Mesenchymal stem cell (in vitro differentiated cells and primary cell): ENCODE measurements at regions not wholly inside any gene's neighbourhood (a gene's known extent, or its start where the extent isn't known, plus 50 kb on each side); places are given as distances from the start of the nearest gene placed in this dataset.

Experiments used
- DNase-seq: peaks from one replicate; pipeline ENCODE4 v3.0.0-alpha.2; 2013
- H2AFZ ChIP-seq: one replicate; pipeline ENCODE4 v1.6.1; 2013; ENCODE audit warnings: low read depth, mild to moderate bottlenecking, control low read depth, inconsistent platforms, low read length, moderate library complexity
- H2AK5ac ChIP-seq: 2 replicates; pipeline ENCODE4 v1.6.1; 2013; ENCODE audit warnings: low read length, moderate library complexity, mild to moderate bottlenecking, inconsistent platforms; ENCODE audit not compliant: severe bottlenecking
- H2BK120ac ChIP-seq: one replicate; pipeline ENCODE4 v1.6.1; 2013; ENCODE audit warnings: low read depth, mild to moderate bottlenecking, inconsistent platforms, low read length, moderate library complexity
- H2BK12ac ChIP-seq, 2 experiments: one replicate each; pipeline ENCODE4 v1.6.1; 2013; ENCODE audit warnings: inconsistent platforms in 2 of 2, low read length in 2 of 2, mild to moderate bottlenecking in 2 of 2, moderate library complexity in 2 of 2, control low read depth in 1 of 2
- H2BK15ac ChIP-seq: one replicate; pipeline ENCODE4 v1.6.1; 2013; ENCODE audit warnings: mild to moderate bottlenecking, low read depth, inconsistent platforms; ENCODE audit not compliant: poor library complexity, severe bottlenecking
- H2BK5ac ChIP-seq: 2 replicates; pipeline ENCODE4 v1.6.1; 2013; ENCODE audit warnings: low read depth, mild to moderate bottlenecking, low read length, control low read depth, inconsistent platforms; ENCODE audit not compliant: poor library complexity, severe bottlenecking
- H3K14ac ChIP-seq, 2 experiments: one replicate each; pipeline ENCODE4 v1.6.1; 2013; ENCODE audit warnings: inconsistent platforms in 2 of 2, low read length in 2 of 2, control low read depth in 1 of 2, mild to moderate bottlenecking in 1 of 2, moderate library complexity in 1 of 2
- H3K18ac ChIP-seq, 2 experiments: one replicate each; pipeline ENCODE4 v1.6.1; 2013; ENCODE audit warnings: inconsistent platforms in 2 of 2, low read length in 2 of 2, control low read depth in 1 of 2, low read depth in 1 of 2, mild to moderate bottlenecking in 1 of 2
- H3K23ac ChIP-seq, 2 experiments: one replicate each; pipeline ENCODE4 v1.6.1; 2013; ENCODE audit warnings: inconsistent platforms in 2 of 2, low read length in 2 of 2, mild to moderate bottlenecking in 2 of 2, moderate library complexity in 2 of 2, control low read depth in 1 of 2
- H3K27ac ChIP-seq: 2 replicates; pipeline ENCODE4 v1.5.1; 2013; ENCODE audit warnings: mild to moderate bottlenecking, moderate library complexity, low read length, control low read depth, inconsistent platforms; ENCODE audit not compliant: poor library complexity, severe bottlenecking
- H3K27me3 ChIP-seq, 2 experiments: 2 replicates each; pipeline versions ENCODE4 v1.6.1 to v1.7.0; 2013; ENCODE audit warnings: low read length in 2 of 2, mild to moderate bottlenecking in 2 of 2, moderate library complexity in 2 of 2, control low read depth in 1 of 2, inconsistent platforms in 1 of 2; ENCODE audit not compliant: control insufficient read depth in 1 of 2, insufficient read depth in 1 of 2
- H3K36me3 ChIP-seq, 2 experiments: 2 replicates each; pipeline versions ENCODE4 v1.6.1 to v1.7.0; 2013; ENCODE audit warnings: low read length in 2 of 2, control low read depth in 1 of 2, inconsistent platforms in 1 of 2, low read depth in 1 of 2, mild to moderate bottlenecking in 1 of 2; ENCODE audit not compliant: insufficient read depth in 2 of 2, control insufficient read depth in 1 of 2
- H3K4ac ChIP-seq, 2 experiments: one replicate each; pipeline ENCODE4 v1.6.1; 2013; ENCODE audit warnings: inconsistent platforms in 2 of 2, low read length in 2 of 2, mild to moderate bottlenecking in 2 of 2, moderate library complexity in 2 of 2, control low read depth in 1 of 2, low read depth in 1 of 2
- H3K4me1 ChIP-seq: 2 replicates; pipeline ENCODE4 v1.6.1; 2013; ENCODE audit warnings: low read depth, low read length, control low read depth; ENCODE audit not compliant: control insufficient read depth, insufficient read depth
- H3K4me2 ChIP-seq: 2 replicates; pipeline ENCODE4 v1.6.1; 2013; ENCODE audit warnings: low read length, mild to moderate bottlenecking, inconsistent platforms; ENCODE audit not compliant: poor library complexity, severe bottlenecking
- H3K4me3 ChIP-seq, 2 experiments: 2 replicates each; pipeline versions ENCODE4 v1.5.1 to v1.7.0; 2013; ENCODE audit warnings: low read length in 2 of 2, mild to moderate bottlenecking in 2 of 2, control low read depth in 1 of 2, low read depth in 1 of 2; ENCODE audit not compliant: insufficient read depth in 1 of 2
- H3K79me1 ChIP-seq: replicated peaks from 2 replicates; pipeline ENCODE4 v1.6.1; 2013; ENCODE audit warnings: mild to moderate bottlenecking, control low read depth, low read length, inconsistent platforms; ENCODE audit not compliant: poor library complexity, severe bottlenecking
- H3K9ac ChIP-seq: 2 replicates; pipeline ENCODE4 v1.7.0; 2013; ENCODE audit warnings: mild to moderate bottlenecking, low read length, moderate library complexity
- H3K9me3 ChIP-seq: 2 replicates; pipeline ENCODE4 v1.7.0; 2013; ENCODE audit warnings: mild to moderate bottlenecking, low read length; ENCODE audit not compliant: control insufficient read depth
- H4K8ac ChIP-seq: one replicate; pipeline ENCODE4 v1.6.1; 2013; ENCODE audit warnings: inconsistent platforms, mild to moderate bottlenecking, low read length, moderate library complexity
- H4K91ac ChIP-seq: one replicate; pipeline ENCODE4 v1.6.1; 2013; ENCODE audit warnings: mild to moderate bottlenecking, low read length, inconsistent platforms
- WGBS: methylation state at CpG from one replicate; pipeline ENCODE4 v1.1.7; 2013; ENCODE audit warnings: mixed read lengths; 5-methylcytosine and 5-hydroxymethylcytosine counted together

DNA sequence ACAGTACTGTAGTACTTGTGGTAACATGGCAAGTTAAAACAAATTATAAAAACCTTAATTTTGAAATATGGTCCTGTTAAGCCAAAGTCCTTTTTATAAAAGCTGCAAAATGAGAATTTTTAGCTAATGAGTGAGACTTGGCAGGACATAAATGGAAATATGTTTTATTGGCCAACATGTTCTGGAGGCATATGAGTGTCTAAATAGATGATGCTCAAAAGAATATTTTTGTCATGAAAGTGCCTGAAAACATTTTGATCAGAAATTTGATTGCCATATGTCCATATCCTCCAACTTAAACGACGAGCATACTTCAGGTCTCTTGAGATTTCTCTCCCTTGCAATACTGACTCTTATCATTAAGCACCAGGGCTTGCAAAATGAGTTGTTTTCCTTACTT, 972.6 kb downstream of the TMTC2 start:
- H3K36me3 ChIP-seq, result no peaks in the 10 kb centered on the region
- H3K9me3 ChIP-seq, result no peaks in the 10 kb centered on the region
- no peaks in the 10 kb centered on the region for H3K27me3 ChIP-seq
- no peak overlapping the region for H3K9ac ChIP-seq
- no peak overlapping the region for H4K91ac ChIP-seq
- no peak overlapping the region for H3K27ac ChIP-seq
- no peak overlapping the region for H3K14ac ChIP-seq
- H2BK5ac ChIP-seq, result no peak overlapping the region
- H3K4ac ChIP-seq, result no peak overlapping the region
- WGBS, result 60% methylated on average over 2 of the region's 2 CpGs
- no peak overlapping the region for H2BK15ac ChIP-seq
- DNase-seq, result no peak
- no peak overlapping the region for H2AFZ ChIP-seq
- H3K4me1 ChIP-seq, result no peaks in the 10 kb centered on the region
- no peak overlapping the region for H2BK12ac ChIP-seq
- H3K23ac ChIP-seq, result no peak overlapping the region
- H2AK5ac ChIP-seq, result no peak overlapping the region
- H3K18ac ChIP-seq, result no peak overlapping the region
- no peak overlapping the region for H3K4me2 ChIP-seq
- no peak overlapping the region for H3K4me3 ChIP-seq
- no peak overlapping the region for H2BK120ac ChIP-seq
- H4K8ac ChIP-seq, result no peak overlapping the region
- no peaks in the 10 kb centered on the region for H3K79me1 ChIP-seq

DNA sequence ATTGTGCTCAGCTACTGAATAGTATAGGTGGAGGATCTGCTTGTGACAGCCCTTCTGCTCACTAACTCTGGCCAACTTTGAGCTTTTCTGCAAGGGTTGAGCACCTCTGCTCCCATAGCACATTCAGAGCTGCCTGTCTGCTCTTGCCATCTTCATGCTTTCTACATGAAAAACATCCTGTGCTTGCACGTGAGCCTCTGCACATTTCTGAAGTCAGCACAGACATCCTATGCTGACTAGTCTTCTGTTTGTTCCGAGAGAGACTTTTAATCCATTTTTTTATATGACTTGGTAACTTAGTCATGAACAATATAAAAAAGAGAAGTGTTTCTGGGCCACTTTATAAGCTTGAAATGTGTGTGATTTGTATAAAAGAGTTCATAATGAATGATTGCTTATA, 969.3 kb downstream of the TMTC2 start:
- Histone ChIP-seq H3K36me3 (no peaks in the 10 kb centered on the region), H2BK15ac (no peak overlapping the region), H3K27ac (no peak overlapping the region), H3K4me1 (no peaks in the 10 kb centered on the region), H2BK120ac (no peak overlapping the region), H3K4me2 (no peak overlapping the region), H4K91ac (no peak overlapping the region), H2AK5ac (no peak overlapping the region), H3K9ac (no peak overlapping the region), H3K14ac (no peak overlapping the region), H2AFZ (no peak overlapping the region), H3K4me3 (no peak overlapping the region), H3K4ac (no peak overlapping the region), H4K8ac (no peak overlapping the region), H2BK12ac (no peak overlapping the region), H3K27me3 (no peaks in the 10 kb centered on the region), H3K23ac (no peak overlapping the region), H3K9me3 (peaks cover 21% of the 10 kb centered on the region), H3K18ac (no peak overlapping the region), H3K79me1 (no peaks in the 10 kb centered on the region), H2BK5ac (no peak overlapping the region)
- DNase-seq, result no peak
- no CpG with 5 or more reads among the region's 2 CpGs for WGBS

DNA sequence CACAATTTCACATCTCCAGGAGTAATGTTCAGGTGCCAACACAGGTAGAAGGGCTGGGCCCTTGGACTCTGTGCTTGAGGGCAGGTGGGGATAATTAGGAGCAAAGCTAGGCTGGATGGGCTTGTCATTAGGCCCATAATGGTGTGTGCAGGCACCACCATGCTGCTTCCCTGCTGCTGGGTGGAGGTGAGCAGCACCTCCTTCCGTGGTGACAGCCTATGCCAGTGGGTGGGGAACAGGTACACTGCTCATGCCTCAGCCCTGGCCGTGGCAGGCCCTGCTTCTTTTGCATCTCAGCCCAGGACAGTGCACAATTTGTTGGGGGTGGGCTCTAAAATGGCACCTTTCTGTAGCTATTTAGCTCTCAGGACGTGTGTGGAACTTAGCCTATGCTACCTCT, 955.5 kb downstream of the TMTC2 start:
- no peak overlapping the region for H3K4me2 ChIP-seq
- H2AK5ac ChIP-seq, result no peak overlapping the region
- H3K23ac ChIP-seq, result no peak overlapping the region
- no peak overlapping the region for H4K8ac ChIP-seq
- H3K36me3 ChIP-seq, result no peaks in the 10 kb centered on the region
- H4K91ac ChIP-seq, result no peak overlapping the region
- no peak overlapping the region for H3K9ac ChIP-seq
- H2BK120ac ChIP-seq, result no peak overlapping the region
- H3K18ac ChIP-seq, result no peak overlapping the region
- H2AFZ ChIP-seq, result no peak overlapping the region
- H3K79me1 ChIP-seq, result no peaks in the 10 kb centered on the region
- no peaks in the 10 kb centered on the region for H3K27me3 ChIP-seq
- H2BK5ac ChIP-seq, result no peak overlapping the region
- no peak overlapping the region for H3K4ac ChIP-seq
- no peak overlapping the region for H3K27ac ChIP-seq
- WGBS, result 40% methylated on average over 3 of the region's 3 CpGs
- H3K4me3 ChIP-seq, result no peak overlapping the region
- no peak overlapping the region for H2BK12ac ChIP-seq
- H2BK15ac ChIP-seq, result no peak overlapping the region
- no peak overlapping the region for H3K14ac ChIP-seq
- H3K9me3 ChIP-seq, result no peaks in the 10 kb centered on the region
- H3K4me1 ChIP-seq, result no peaks in the 10 kb centered on the region
- DNase-seq, result no peak

DNA sequence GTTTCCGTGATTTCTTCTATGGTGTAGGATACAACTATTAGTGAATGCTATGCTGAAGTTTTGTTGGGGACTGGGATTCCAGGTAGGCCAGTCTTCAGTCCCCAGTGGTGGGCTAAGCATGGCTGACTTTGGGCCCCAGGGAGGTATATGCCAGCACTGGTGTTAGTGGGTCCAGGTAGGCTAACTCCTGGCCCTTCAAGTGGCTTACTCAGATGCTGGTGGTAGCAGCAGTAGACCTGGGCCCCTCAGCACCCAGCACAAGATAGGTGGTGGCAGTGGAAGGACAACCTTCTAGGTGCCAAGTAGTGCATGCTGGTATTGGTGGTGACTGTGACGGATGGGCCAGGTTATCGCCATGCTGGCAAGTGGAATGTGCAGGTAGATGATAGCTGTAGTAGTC, 955.1 kb downstream of the TMTC2 start:
- Histone ChIP-seq H3K18ac (no peak overlapping the region), H3K27ac (no peak overlapping the region), H3K27me3 (no peaks in the 10 kb centered on the region), H3K9ac (no peak overlapping the region), H2BK120ac (no peak overlapping the region), H2BK12ac (no peak overlapping the region), H3K4me2 (no peak overlapping the region), H3K4me1 (no peaks in the 10 kb centered on the region), H3K79me1 (no peaks in the 10 kb centered on the region), H2AFZ (no peak overlapping the region), H4K8ac (no peak overlapping the region), H3K14ac (no peak overlapping the region), H3K23ac (no peak overlapping the region), H3K9me3 (no peaks in the 10 kb centered on the region), H2BK5ac (no peak overlapping the region), H4K91ac (no peak overlapping the region), H3K4ac (no peak overlapping the region), H2BK15ac (no peak overlapping the region), H3K36me3 (no peaks in the 10 kb centered on the region), H2AK5ac (no peak overlapping the region), H3K4me3 (no peak overlapping the region)
- 94% methylated on average over 3 of the region's 3 CpGs for WGBS
- no peak for DNase-seq
